ENCODE measurements at regions not wholly inside any gene's neighbourhood (a gene's known extent, or its start where the extent isn't known, plus 50 kb on each side); places are given as distances from the start of the nearest gene placed in this dataset.

DNA sequence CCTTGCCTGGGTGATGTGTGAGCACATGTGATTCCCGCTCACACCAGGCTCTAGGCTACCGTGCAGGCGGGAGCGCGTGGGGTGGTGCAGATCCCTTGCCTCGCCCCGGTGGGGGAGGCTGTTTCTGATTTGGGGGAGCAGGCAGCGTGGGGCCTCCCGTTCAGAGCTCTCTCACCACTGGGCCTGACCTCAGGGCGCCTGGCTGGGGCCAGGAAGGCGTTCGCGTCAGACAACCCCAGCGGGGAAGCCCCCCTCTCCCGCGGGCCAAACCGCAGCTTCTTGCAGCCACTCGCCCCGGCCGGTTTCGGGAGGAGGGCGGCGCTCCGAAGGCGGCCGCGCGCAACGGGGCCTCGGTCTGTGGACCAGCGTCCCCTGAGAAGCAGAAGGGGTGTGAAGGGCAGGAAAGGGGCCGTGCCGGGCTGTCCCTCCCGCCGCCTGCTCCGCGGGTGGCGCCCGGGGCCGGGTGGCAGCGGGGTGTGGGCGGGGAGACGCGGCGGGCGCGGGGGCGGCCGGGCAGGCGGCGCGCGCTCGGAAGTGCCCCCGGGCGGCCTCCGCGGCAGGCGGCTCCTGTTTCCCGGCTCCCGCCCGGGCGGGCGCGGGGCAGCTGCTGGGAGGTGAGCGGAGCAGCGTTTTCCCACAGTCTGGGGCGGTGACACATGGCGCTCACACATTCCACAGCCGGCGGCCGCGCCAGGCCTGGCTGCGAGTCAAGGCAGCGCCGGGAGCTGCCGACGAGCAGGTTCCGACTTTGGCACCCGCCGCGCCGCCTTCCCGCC lies 65.1 kb upstream of the HES1 start:
- TF ChIP-seq, protein P1, sequence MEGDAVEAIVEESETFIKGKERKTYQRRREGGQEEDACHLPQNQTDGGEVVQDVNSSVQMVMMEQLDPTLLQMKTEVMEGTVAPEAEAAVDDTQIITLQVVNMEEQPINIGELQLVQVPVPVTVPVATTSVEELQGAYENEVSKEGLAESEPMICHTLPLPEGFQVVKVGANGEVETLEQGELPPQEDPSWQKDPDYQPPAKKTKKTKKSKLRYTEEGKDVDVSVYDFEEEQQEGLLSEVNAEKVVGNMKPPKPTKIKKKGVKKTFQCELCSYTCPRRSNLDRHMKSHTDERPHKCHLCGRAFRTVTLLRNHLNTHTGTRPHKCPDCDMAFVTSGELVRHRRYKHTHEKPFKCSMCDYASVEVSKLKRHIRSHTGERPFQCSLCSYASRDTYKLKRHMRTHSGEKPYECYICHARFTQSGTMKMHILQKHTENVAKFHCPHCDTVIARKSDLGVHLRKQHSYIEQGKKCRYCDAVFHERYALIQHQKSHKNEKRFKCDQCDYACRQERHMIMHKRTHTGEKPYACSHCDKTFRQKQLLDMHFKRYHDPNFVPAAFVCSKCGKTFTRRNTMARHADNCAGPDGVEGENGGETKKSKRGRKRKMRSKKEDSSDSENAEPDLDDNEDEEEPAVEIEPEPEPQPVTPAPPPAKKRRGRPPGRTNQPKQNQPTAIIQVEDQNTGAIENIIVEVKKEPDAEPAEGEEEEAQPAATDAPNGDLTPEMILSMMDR (IDR thresholded peaks at IDR 0.05; ENCODE audit: poor library complexity) = no peak
- TF ChIP-seq EZH2 (IDR thresholded peaks at IDR 0.05; ENCODE audit: borderline replicate concordance) = no peak

Measured in hepatocyte (in vitro differentiated cells).